Astrocyte of the spinal cord (primary cell): ENCODE measurements at regions not wholly inside any gene's neighbourhood (a gene's known extent, or its start where the extent isn't known, plus 50 kb on each side); places are given as distances from the start of the nearest gene placed in this dataset.

Experiments used
- DNase-seq: peaks from one replicate; pipeline ENCODE4 v3.0.0; 2011; ENCODE audit warnings: low read depth, low spot score
- H3K4me3 ChIP-seq: 2 replicates; pipeline ENCODE4 v1.5.1; 2011; ENCODE audit warnings: low read depth, mild to moderate bottlenecking, low read length, moderate library complexity
- in situ Hi-C: cut with HindIII; loops from 2 replicates; pipeline ENCODE4 v1.10.0; 2017; ENCODE audit warnings: low sequenced_read_pairs
- TF ChIP-seq, protein P1 (sequence below): IDR thresholded peaks from 2 replicates; pipeline ENCODE4 v1.5.1; 2012; ENCODE audit warnings: low read depth, mild to moderate bottlenecking, low read length, inconsistent platforms

DNA sequence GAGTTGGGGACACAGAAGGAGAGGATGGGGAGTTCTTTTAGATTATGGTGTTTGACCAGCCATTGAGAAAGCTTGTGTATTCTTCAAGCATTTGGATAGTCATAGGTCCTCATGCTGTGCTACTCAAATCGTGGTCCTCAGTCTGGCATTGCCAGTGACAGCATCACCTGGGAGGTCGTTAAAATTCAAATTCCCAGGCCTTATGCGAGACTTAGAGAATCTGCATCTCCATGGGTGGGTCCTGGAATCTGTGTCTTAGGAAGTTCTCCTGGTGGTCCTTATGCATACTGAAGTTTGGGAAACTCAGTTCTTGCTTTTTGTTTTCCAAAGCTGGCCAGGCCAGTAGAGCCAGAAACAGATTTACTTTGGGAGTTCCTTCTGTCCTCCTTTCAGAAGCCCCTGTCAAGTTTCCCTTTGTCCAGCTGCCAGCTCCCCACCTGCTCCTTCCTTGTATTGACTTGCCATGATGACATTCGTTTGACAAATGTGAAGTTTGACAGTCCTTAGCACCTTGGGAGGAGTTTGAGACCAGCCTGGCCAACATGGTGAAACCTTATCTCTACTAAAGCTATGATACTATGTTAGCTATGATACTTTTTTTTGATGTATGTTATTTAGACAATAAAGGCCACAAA is 95.6 kb downstream of the PALM2AKAP2 start:
- TF ChIP-seq, protein P1, sequence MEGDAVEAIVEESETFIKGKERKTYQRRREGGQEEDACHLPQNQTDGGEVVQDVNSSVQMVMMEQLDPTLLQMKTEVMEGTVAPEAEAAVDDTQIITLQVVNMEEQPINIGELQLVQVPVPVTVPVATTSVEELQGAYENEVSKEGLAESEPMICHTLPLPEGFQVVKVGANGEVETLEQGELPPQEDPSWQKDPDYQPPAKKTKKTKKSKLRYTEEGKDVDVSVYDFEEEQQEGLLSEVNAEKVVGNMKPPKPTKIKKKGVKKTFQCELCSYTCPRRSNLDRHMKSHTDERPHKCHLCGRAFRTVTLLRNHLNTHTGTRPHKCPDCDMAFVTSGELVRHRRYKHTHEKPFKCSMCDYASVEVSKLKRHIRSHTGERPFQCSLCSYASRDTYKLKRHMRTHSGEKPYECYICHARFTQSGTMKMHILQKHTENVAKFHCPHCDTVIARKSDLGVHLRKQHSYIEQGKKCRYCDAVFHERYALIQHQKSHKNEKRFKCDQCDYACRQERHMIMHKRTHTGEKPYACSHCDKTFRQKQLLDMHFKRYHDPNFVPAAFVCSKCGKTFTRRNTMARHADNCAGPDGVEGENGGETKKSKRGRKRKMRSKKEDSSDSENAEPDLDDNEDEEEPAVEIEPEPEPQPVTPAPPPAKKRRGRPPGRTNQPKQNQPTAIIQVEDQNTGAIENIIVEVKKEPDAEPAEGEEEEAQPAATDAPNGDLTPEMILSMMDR: no peak
- DNase-seq: no peak
- no peak overlapping the region for H3K4me3 ChIP-seq
- in situ Hi-C loops: no loop called here

GRCh38 chr9:109880276-109881169 is 100.5 kb downstream of the PALM2AKAP2 start:
- TF ChIP-seq, protein P1: peak; percentile 81
- no peak overlapping the region for H3K4me3 ChIP-seq
- peak; percentile 33 for DNase-seq
- in situ Hi-C loops: no loop called here

- DNase-seq: no peak
- in situ Hi-C loops: no loop called here
- H3K4me3 ChIP-seq: no peak overlapping the region
- TF ChIP-seq, protein P1: no peak
Observed at GRCh38 chr9:109883623-109884022, 103.6 kb downstream of the PALM2AKAP2 start.

- no peak overlapping the region for H3K4me3 ChIP-seq
- DNase-seq: no peak
- TF ChIP-seq, protein P1: no peak
- in situ Hi-C loops: no loop called here
Observed at GRCh38 chr9:109886041-109886440, 106.0 kb downstream of the PALM2AKAP2 start.

GRCh38 chr9:109886617-109887016 is 106.6 kb downstream of the PALM2AKAP2 start:
- TF ChIP-seq, protein P1: no peak
- no peak for DNase-seq
- H3K4me3 ChIP-seq: no peak overlapping the region
- in situ Hi-C loops: no loop called here

DNA sequence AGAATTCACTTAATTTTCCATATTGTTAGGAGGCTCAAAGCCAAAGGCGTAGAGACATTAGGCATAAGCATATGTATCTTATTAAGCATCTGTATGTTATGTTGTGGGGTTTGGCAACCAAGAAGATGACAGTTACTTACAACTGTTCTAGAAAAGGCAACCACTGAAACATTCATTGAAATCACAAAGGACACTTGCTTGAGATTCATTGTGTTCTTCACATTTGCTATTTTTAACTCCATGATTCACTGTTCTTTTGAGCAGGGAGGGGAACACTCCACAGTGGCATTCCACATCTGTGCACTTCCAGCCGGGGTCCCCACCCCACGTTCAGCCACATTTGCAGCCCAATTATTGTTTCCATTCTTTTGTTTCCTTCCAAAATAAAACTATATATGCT is 107.1 kb downstream of the PALM2AKAP2 start:
- in situ Hi-C loops: no loop called here
- TF ChIP-seq, protein P1: no peak
- H3K4me3 ChIP-seq: no peak overlapping the region
- DNase-seq: peak; percentile 76
